ENCODE measurements at regions not wholly inside any gene's neighbourhood (a gene's known extent, or its start where the extent isn't known, plus 50 kb on each side); places are given as distances from the start of the nearest gene placed in this dataset.

DNA sequence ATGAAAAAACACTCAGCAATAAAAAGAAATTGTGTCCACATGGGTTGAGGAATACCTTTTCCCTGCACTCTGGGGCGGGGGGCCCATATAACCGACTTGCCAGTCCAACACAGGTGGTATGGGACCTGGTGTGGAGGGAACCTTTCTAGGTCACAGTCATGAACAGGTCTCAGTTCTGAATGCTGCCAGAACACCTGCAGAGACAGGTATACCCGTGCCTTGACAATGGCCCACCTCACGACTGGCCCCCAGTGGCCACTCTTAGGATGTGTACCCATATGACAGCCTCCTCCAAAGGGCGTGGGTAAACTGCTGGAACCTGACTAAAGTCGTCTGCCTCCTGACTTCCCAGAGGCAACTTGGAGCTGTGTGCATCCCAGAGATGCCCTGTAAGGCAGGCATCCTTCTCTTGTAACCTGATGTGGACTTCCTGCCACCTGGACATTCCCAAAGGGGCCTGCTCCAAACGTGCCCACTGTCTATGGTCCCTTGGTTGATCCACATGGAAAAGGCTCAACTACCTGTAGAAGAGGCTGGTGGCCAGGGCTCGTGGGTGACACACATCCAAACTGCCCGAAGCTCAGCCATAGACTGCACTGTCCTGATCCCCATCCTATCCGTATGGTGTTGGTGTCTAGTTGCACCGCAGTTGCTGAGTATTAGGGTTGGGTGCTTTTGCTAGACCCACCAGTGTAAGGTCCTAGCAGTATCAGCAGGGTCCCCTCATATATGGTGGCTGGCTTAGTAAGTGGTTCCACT, 859.3 kb downstream of the BRD1 start:
- in situ Hi-C loops (cut with HindIII; ENCODE audit: low pct_unique_long_range_greater_than_20kb, low sequenced_read_pairs): no loop called here

DNA sequence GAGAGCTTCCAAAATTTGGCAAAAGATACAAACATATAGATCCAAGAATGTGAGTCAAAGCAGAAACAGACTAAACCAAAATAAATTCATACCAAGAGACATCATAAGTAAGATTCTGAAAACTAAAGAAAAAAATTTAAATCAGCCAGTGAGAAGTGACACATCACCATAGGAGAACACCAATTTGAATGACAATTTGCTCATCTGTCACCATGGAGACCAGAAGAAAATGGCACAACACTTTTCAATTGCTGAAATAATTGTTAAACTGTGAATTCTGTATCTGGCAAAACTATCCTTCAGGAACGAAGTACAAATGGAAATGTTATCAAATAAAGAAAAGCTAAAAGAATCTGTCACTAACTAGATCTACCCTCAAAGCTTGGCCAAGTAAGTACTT, 864.3 kb downstream of the BRD1 start:
- Histone ChIP-seq H3K27me3 (ENCODE audit: control insufficient read depth, insufficient read depth, low read length) (peaks cover 4% of the 10 kb centered on the region), H3K4me1 (ENCODE audit: control insufficient read depth, insufficient read depth, low read length) (no peaks in the 10 kb centered on the region), H3K36me3 (ENCODE audit: control insufficient read depth, insufficient read depth, low read length) (no peaks in the 10 kb centered on the region), H3K27ac (ENCODE audit: low read length) (no peak overlapping the region), H3K4me3 (ENCODE audit: low read depth in 2 of 2, low read length in 2 of 2) (no peak overlapping the region), H3K9me3 (ENCODE audit: control insufficient read depth, insufficient read depth, low read depth, low read length) (no peaks in the 10 kb centered on the region)
- in situ Hi-C loops (cut with HindIII; ENCODE audit: low pct_unique_long_range_greater_than_20kb, low sequenced_read_pairs): no loop called here
- no peak for DNase-seq (ENCODE audit: low read depth, low spot score)
- no peak for TF ChIP-seq TCF7L2 (IDR thresholded peaks at IDR 0.05; ENCODE audit: low read depth, low read length)
- TF ChIP-seq, protein P1, sequence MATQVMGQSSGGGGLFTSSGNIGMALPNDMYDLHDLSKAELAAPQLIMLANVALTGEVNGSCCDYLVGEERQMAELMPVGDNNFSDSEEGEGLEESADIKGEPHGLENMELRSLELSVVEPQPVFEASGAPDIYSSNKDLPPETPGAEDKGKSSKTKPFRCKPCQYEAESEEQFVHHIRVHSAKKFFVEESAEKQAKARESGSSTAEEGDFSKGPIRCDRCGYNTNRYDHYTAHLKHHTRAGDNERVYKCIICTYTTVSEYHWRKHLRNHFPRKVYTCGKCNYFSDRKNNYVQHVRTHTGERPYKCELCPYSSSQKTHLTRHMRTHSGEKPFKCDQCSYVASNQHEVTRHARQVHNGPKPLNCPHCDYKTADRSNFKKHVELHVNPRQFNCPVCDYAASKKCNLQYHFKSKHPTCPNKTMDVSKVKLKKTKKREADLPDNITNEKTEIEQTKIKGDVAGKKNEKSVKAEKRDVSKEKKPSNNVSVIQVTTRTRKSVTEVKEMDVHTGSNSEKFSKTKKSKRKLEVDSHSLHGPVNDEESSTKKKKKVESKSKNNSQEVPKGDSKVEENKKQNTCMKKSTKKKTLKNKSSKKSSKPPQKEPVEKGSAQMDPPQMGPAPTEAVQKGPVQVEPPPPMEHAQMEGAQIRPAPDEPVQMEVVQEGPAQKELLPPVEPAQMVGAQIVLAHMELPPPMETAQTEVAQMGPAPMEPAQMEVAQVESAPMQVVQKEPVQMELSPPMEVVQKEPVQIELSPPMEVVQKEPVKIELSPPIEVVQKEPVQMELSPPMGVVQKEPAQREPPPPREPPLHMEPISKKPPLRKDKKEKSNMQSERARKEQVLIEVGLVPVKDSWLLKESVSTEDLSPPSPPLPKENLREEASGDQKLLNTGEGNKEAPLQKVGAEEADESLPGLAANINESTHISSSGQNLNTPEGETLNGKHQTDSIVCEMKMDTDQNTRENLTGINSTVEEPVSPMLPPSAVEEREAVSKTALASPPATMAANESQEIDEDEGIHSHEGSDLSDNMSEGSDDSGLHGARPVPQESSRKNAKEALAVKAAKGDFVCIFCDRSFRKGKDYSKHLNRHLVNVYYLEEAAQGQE (IDR thresholded peaks at IDR 0.05; ENCODE audit: insufficient read depth in 1 of 2, low read depth in 2 of 2, low read length in 1 of 2): no peak
- TF ChIP-seq POLR2AphosphoS5 (IDR thresholded peaks at IDR 0.05; ENCODE audit: low read depth, low read length): no peak
- TF ChIP-seq, protein P2, sequence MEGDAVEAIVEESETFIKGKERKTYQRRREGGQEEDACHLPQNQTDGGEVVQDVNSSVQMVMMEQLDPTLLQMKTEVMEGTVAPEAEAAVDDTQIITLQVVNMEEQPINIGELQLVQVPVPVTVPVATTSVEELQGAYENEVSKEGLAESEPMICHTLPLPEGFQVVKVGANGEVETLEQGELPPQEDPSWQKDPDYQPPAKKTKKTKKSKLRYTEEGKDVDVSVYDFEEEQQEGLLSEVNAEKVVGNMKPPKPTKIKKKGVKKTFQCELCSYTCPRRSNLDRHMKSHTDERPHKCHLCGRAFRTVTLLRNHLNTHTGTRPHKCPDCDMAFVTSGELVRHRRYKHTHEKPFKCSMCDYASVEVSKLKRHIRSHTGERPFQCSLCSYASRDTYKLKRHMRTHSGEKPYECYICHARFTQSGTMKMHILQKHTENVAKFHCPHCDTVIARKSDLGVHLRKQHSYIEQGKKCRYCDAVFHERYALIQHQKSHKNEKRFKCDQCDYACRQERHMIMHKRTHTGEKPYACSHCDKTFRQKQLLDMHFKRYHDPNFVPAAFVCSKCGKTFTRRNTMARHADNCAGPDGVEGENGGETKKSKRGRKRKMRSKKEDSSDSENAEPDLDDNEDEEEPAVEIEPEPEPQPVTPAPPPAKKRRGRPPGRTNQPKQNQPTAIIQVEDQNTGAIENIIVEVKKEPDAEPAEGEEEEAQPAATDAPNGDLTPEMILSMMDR (IDR thresholded peaks at IDR 0.05): no peak
- no peak for TF ChIP-seq SIN3A (IDR thresholded peaks at IDR 0.05; ENCODE audit: borderline replicate concordance, insufficient read depth, low read depth, low read length)
- intact Hi-C loops (cut with micrococcal nuclease; ENCODE audit: unreplicated experiment): no loop called here
- no TSS peak for BruUV-seq (replicated peaks)
- CTCF ChIA-PET: no interaction called here
- ATAC-seq: no peak
- POLR2A ChIA-PET: no interaction called here

More for the DNA sequence above, 859.3 kb downstream of the BRD1 start:
- intact Hi-C loops (cut with micrococcal nuclease; ENCODE audit: unreplicated experiment): no loop called here
- Histone ChIP-seq H3K4me3 (ENCODE audit: low read depth in 2 of 2, low read length in 2 of 2) (no peak overlapping the region), H3K27ac (ENCODE audit: low read length) (no peak overlapping the region), H3K4me1 (ENCODE audit: control insufficient read depth, insufficient read depth, low read length) (no peaks in the 10 kb centered on the region), H3K36me3 (ENCODE audit: control insufficient read depth, insufficient read depth, low read length) (no peaks in the 10 kb centered on the region), H3K9me3 (ENCODE audit: control insufficient read depth, insufficient read depth, low read depth, low read length) (no peaks in the 10 kb centered on the region), H3K27me3 (ENCODE audit: control insufficient read depth, insufficient read depth, low read length) (peaks cover 4% of the 10 kb centered on the region)
- TF ChIP-seq, protein P2 (IDR thresholded peaks at IDR 0.05): peak; percentile 67
- TF ChIP-seq, protein P1 (IDR thresholded peaks at IDR 0.05; ENCODE audit: insufficient read depth in 1 of 2, low read depth in 2 of 2, low read length in 1 of 2): no peak
- DNase-seq (ENCODE audit: low read depth, low spot score): no peak
- no TSS peak for BruUV-seq (replicated peaks)
- 0 out of 2 replicates have a peak, but pooled peaks have one; percentile 63 for ATAC-seq
- POLR2A ChIA-PET: no interaction called here
- CTCF ChIA-PET: no interaction called here

All from Panc1 (cell line).